NB4 (cell line): ENCODE measurements at regions not wholly inside any gene's neighbourhood (a gene's known extent, or its start where the extent isn't known, plus 50 kb on each side); places are given as distances from the start of the nearest gene placed in this dataset.
A peak's percentile ranks its signal among the peaks of the same experiment; 100 is the strongest.

ENCODE experiments used
- DNase-seq: peaks from one replicate; pipeline ENCODE4 v3.0.0; 2010; ENCODE audit warnings: low read depth
- H3K4me3 ChIP-seq: one replicate; pipeline ENCODE4 v1.5.1; 2011; ENCODE audit warnings: mild to moderate bottlenecking, low read depth, low read length, moderate library complexity
- CTCF ChIP-seq: IDR thresholded peaks from one replicate; pipeline ENCODE4 v1.5.1; 2012; ENCODE audit warnings: low read depth, low read length
- MAX ChIP-seq: IDR thresholded peaks from 2 replicates; pipeline ENCODE4 v1.6.1; 2011; ENCODE audit warnings: low read depth, low read length
- MYC ChIP-seq: IDR thresholded peaks from 2 replicates; pipeline ENCODE4 v1.6.1; 2011; ENCODE audit warnings: low read depth, low read length
- POLR2A ChIP-seq: IDR thresholded peaks from 2 replicates; pipeline ENCODE4 v1.6.1; 2011; ENCODE audit warnings: mild to moderate bottlenecking; ENCODE audit not compliant: insufficient read length; ENCODE audit errors: extremely low read depth

- TF ChIP-seq MAX (no peak), CTCF (no peak), POLR2A (no peak), MYC (no peak)
- DNase-seq, result no peak
- no peak overlapping the region for H3K4me3 ChIP-seq
Measured at GRCh38 chr10:117934477-117934876, 112.3 kb downstream of the RAB11FIP2 start.

GRCh38 chr10:117936141-117936540 lies 110.6 kb downstream of the RAB11FIP2 start:
- no peak for TF ChIP-seq POLR2A
- TF ChIP-seq MYC, result no peak
- TF ChIP-seq MAX, result no peak
- no peak for TF ChIP-seq CTCF
- DNase-seq, result peak; percentile 34
- H3K4me3 ChIP-seq, result no peak overlapping the region

GRCh38 chr10:117936566-117936965 lies 110.2 kb downstream of the RAB11FIP2 start:
- DNase-seq, result no peak
- no peak overlapping the region for H3K4me3 ChIP-seq
- TF ChIP-seq MAX (no peak), CTCF (no peak), POLR2A (no peak), MYC (no peak)

GRCh38 chr10:117936976-117937375 lies 109.8 kb downstream of the RAB11FIP2 start:
- H3K4me3 ChIP-seq, result no peak overlapping the region
- TF ChIP-seq POLR2A (no peak), MYC (no peak), CTCF (no peak), MAX (no peak)
- no peak for DNase-seq

- no peak overlapping the region for H3K4me3 ChIP-seq
- no peak for TF ChIP-seq MAX
- no peak for TF ChIP-seq CTCF
- no peak for DNase-seq
Measured at GRCh38 chr10:117938104-117938503, 108.6 kb downstream of the RAB11FIP2 start.

- no peak for TF ChIP-seq CTCF
- no peak for TF ChIP-seq MAX
- TF ChIP-seq POLR2A, result no peak
- no peak for TF ChIP-seq MYC
- no peak for DNase-seq
Measured at GRCh38 chr10:117942226-117942625, 104.5 kb downstream of the RAB11FIP2 start.

More at GRCh38 chr10:117942226-117942625, 104.5 kb downstream of the RAB11FIP2 start:
- H3K4me3 ChIP-seq, result no peak overlapping the region
